ENCODE measurements at regions not wholly inside any gene's neighbourhood (a gene's known extent, or its start where the extent isn't known, plus 50 kb on each side); places are given as distances from the start of the nearest gene placed in this dataset.

DNA sequence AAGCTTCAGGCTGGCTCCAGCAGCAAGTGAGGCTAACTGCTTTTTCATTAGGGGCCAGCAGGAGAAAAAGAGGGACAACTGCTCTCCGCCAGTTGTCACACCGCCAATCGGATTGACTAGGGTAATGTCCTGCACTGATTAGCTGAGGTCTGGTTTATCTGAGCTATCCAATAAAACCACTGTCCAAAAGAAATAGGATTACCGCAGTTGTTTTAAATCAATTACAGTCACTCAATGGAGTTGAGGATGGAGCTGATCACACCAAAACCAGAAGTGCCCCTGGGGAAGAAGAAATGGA, 351.4 kb upstream of the NPVF start:
- Mint-ChIP-seq H3K4me3 (ENCODE audit: unreplicated experiment) (no peak overlapping the region), H3K36me3 (ENCODE audit: low read depth) (no peaks in the 10 kb centered on the region)

DNA sequence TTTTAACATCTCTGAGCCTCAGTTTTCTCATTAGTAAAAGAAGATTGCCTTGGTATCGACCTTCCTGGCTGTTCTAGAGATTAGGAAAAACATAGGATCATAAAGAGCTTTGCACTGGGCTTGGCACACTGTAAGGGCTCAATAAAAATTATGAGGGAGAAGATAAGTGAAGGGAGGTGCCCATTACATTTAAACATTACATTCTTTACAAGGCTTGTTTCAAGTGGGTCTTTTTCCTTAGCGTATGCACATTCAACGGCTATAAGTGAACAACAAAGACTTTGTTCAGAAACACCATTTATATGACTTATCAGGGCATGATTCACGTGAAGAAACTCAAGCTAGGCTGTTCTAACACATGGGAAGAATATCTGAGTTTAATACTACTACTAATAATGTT, 351.9 kb upstream of the NPVF start:
- no peak overlapping the region for H3K27ac Mint-ChIP-seq (ENCODE audit: unreplicated experiment)
- TF ChIP-seq, protein P1, sequence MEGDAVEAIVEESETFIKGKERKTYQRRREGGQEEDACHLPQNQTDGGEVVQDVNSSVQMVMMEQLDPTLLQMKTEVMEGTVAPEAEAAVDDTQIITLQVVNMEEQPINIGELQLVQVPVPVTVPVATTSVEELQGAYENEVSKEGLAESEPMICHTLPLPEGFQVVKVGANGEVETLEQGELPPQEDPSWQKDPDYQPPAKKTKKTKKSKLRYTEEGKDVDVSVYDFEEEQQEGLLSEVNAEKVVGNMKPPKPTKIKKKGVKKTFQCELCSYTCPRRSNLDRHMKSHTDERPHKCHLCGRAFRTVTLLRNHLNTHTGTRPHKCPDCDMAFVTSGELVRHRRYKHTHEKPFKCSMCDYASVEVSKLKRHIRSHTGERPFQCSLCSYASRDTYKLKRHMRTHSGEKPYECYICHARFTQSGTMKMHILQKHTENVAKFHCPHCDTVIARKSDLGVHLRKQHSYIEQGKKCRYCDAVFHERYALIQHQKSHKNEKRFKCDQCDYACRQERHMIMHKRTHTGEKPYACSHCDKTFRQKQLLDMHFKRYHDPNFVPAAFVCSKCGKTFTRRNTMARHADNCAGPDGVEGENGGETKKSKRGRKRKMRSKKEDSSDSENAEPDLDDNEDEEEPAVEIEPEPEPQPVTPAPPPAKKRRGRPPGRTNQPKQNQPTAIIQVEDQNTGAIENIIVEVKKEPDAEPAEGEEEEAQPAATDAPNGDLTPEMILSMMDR (IDR thresholded peaks at IDR 0.05), result no peak
- H3K4me1 Mint-ChIP-seq (ENCODE audit: low read depth), result peaks cover 10% of the 10 kb centered on the region
- no peak overlapping the region for H3K4me3 Mint-ChIP-seq (ENCODE audit: unreplicated experiment)
- H3K36me3 Mint-ChIP-seq (ENCODE audit: low read depth), result no peaks in the 10 kb centered on the region
- no peaks in the 10 kb centered on the region for H3K9me3 Mint-ChIP-seq (ENCODE audit: low read depth)
- no peaks in the 10 kb centered on the region for H3K27me3 Mint-ChIP-seq (ENCODE audit: low read depth)
- DNase-seq (ENCODE audit: low spot score), result no peak

More for the DNA sequence above, 351.4 kb upstream of the NPVF start:
- no peak for DNase-seq (ENCODE audit: low spot score)
- Mint-ChIP-seq H3K4me1 (ENCODE audit: low read depth) (peaks cover 14% of the 10 kb centered on the region), H3K27ac (ENCODE audit: unreplicated experiment) (no peak overlapping the region), H3K27me3 (ENCODE audit: low read depth) (no peaks in the 10 kb centered on the region), H3K9me3 (ENCODE audit: low read depth) (no peaks in the 10 kb centered on the region)
- TF ChIP-seq, protein P1 (IDR thresholded peaks at IDR 0.05), result no peak

DNA sequence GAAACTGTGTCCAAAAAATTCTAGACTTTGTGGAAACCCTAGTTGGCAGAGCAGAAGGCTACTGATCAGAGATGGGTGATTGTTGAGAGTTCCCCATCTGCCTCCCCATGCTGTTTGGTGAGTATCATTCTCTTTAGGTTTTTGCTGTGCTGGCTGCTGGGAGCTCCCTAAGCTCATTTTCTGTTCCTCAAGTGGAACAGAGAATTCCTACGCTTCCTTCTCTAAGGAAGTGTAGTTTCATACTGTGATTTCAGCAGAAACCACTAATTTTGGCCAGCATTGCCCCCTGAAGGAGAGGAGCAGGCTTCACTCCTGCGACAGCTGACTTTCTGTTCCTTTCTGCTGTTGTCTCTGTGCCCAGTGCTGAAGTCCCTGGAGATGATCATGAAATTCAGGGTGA, 355.3 kb upstream of the NPVF start:
- no peaks in the 10 kb centered on the region for H3K9me3 Mint-ChIP-seq (ENCODE audit: low read depth)
- no peak overlapping the region for H3K27ac Mint-ChIP-seq (ENCODE audit: unreplicated experiment)
- TF ChIP-seq, protein P1 (IDR thresholded peaks at IDR 0.05), result no peak
- no peaks in the 10 kb centered on the region for H3K27me3 Mint-ChIP-seq (ENCODE audit: low read depth)
- H3K4me1 Mint-ChIP-seq (ENCODE audit: low read depth), result peaks cover 10% of the 10 kb centered on the region
- no peak for DNase-seq (ENCODE audit: low spot score)
- H3K36me3 Mint-ChIP-seq (ENCODE audit: low read depth), result no peaks in the 10 kb centered on the region
- no peak overlapping the region for H3K4me3 Mint-ChIP-seq (ENCODE audit: unreplicated experiment)

DNA sequence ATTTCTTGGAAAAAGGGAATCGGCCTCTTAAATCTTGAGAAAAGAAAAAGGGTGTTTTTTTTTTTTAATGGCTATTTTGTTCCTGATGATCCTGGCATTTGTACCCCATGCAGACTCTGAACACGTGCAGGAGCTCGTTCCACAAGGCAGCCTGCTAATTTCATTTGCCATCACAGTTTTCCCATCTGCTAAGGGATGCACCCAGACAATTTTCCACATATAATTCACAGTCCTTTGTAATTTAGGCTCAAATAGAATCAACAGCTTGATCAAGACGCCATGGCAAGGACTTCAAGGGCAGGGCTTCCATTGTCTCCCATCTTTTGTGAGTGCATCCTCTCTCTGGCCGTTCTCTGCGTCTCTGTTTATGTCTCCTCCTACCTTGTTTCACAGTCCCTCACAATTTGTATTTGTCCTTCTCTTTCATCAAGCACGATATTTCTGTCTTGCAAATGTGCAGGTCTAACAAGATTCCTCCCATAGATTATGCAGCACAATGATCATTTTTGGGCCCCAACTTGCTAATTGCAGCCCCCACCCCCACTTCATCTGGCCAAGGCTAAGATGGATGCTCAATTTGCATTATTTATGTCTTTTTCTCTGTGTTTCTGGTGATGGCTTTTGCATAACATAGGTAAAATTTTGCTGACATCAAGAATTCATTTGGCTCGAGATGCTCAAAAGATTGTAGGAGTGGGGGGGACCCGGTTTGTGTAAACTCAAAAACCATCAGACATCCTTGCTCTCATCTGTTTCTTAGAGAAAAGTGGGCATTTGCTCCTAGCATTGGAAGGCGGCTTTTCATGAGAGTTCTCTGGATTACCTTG, 356.0 kb upstream of the NPVF start:
- Mint-ChIP-seq H3K4me3 (ENCODE audit: unreplicated experiment) (no peak overlapping the region), H3K27me3 (ENCODE audit: low read depth) (no peaks in the 10 kb centered on the region), H3K9me3 (ENCODE audit: low read depth) (no peaks in the 10 kb centered on the region), H3K4me1 (ENCODE audit: low read depth) (peaks cover 3% of the 10 kb centered on the region), H3K27ac (ENCODE audit: unreplicated experiment) (no peak overlapping the region), H3K36me3 (ENCODE audit: low read depth) (no peaks in the 10 kb centered on the region)
- TF ChIP-seq, protein P1 (IDR thresholded peaks at IDR 0.05), result no peak
- DNase-seq (ENCODE audit: low spot score), result no peak

DNA sequence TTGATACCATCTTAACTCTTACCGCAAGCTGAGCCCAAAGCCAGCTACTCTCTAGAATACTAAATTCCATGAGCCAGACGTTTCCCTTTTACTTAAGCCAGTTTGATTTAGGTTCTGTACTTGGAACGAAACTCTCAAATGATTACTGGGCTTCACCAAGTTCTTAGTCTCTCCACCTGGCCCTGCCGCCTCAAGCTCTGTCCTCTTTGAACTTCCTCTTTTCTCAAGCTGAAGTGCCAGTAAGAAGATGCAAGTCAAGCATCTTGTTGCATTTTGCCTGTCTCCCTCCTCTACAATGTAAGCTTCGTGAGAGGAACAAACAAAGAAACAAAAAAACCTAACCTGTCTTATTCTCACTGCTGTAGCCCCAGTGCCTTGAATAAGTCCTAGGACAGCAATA, 358.2 kb upstream of the NPVF start:
- H3K4me1 Mint-ChIP-seq (ENCODE audit: low read depth), result no peaks in the 10 kb centered on the region

More for the DNA sequence above, 358.2 kb upstream of the NPVF start:
- no peak overlapping the region for H3K27ac Mint-ChIP-seq (ENCODE audit: unreplicated experiment)
- H3K27me3 Mint-ChIP-seq (ENCODE audit: low read depth), result no peaks in the 10 kb centered on the region
- H3K4me3 Mint-ChIP-seq (ENCODE audit: unreplicated experiment), result no peak overlapping the region
- H3K9me3 Mint-ChIP-seq (ENCODE audit: low read depth), result no peaks in the 10 kb centered on the region
- no peaks in the 10 kb centered on the region for H3K36me3 Mint-ChIP-seq (ENCODE audit: low read depth)
- no peak for DNase-seq (ENCODE audit: low spot score)
- TF ChIP-seq, protein P1 (IDR thresholded peaks at IDR 0.05), result no peak

Data from chondrocyte (in vitro differentiated cells).